ENCODE measurements at regions not wholly inside any gene's neighbourhood (a gene's known extent, or its start where the extent isn't known, plus 50 kb on each side); places are given as distances from the start of the nearest gene placed in this dataset.
"Not testable (repeated sequence)": the region's sequence is repeated elsewhere in the genome, so short reads cannot be mapped to it uniquely, and the experiment has no call there.

DNA sequence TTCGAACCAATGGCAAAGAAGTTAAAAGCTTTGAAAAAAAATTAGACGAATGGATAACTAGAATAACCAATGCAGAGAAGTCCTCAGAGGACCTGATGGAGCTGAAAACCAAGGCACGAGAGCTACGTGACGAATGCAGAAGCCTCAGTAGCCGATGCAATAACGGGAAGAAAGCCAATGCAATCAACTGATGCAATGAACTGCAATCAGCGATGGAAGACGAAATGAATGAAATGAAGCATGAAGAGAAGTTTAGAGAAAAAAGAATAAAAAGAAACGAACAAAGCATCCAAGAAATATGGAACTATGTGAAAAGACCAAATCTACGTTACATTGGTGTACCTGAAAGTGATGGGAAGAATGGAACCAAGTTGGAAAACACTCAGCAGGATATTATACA lies 52.6 kb upstream of the MRPS30 start:
- DNase-seq (ENCODE audit: low read depth); H3K4me3 ChIP-seq (ENCODE audit: control insufficient read depth, low read depth, low read length): not testable (repeated sequence)

- DNase-seq (ENCODE audit: low read depth) = no peak
- H3K4me3 ChIP-seq (ENCODE audit: control insufficient read depth, low read depth, low read length) = no peak overlapping the region
- no peak for TF ChIP-seq CTCF (IDR thresholded peaks at IDR 0.05; ENCODE audit: control insufficient read depth, insufficient read depth, low read depth, low read length, missing control alignments)
These were observed 61.4 kb upstream of the MRPS30 start for GRCh38 chr5:44747396-44747795.

- DNase-seq (ENCODE audit: low read depth) = no peak
- TF ChIP-seq CTCF (IDR thresholded peaks at IDR 0.05; ENCODE audit: control insufficient read depth, insufficient read depth, low read depth, low read length, missing control alignments) = no peak
- H3K4me3 ChIP-seq (ENCODE audit: control insufficient read depth, low read depth, low read length) = no peak overlapping the region
These were observed 68.1 kb upstream of the MRPS30 start for GRCh38 chr5:44740660-44741059.

DNA sequence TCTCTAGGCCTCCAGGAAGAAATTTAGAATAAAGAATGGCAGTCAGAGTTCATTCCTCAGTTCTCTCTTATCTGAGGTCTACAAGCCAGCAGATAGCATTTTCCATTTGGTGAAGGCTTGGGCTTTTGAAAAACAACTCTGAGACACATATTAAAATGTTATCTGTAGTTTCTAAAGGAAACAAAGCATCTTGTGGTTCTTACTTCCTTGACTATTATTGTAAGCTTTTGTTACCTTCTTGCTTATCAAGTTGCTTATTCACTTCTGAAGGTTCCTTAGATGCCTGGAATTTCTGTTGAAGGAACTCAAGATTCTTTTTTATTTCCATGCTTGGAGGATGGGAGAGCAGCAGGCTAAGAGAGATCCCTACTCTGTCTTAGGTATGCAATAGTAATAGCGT lies 79.2 kb upstream of the MRPS30 start:
- TF ChIP-seq CTCF (IDR thresholded peaks at IDR 0.05; ENCODE audit: control insufficient read depth, insufficient read depth, low read depth, low read length, missing control alignments) = no peak
- no peak overlapping the region for H3K4me3 ChIP-seq (ENCODE audit: control insufficient read depth, low read depth, low read length)
- no peak for DNase-seq (ENCODE audit: low read depth)

DNA sequence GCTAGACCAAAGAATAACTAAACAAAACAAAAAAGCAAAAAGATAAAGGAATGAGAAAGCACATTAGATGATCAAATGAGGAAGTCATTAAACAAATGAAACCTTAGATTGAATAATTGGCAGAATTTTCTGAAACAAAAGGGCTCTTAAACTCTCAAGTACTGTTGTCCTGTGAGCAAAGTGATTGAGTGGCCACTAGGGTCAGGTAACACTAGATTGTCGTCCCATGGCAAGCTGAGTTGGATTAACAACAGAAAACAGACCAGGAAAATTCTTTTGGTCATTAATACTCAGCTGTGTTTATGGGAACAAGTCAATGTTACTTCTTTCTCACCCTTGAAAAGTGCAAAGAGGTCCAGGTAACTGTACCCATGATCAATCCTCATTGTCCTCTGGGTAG lies 81.6 kb upstream of the MRPS30 start:
- no peak for TF ChIP-seq CTCF (IDR thresholded peaks at IDR 0.05; ENCODE audit: control insufficient read depth, insufficient read depth, low read depth, low read length, missing control alignments)
- no peak for DNase-seq (ENCODE audit: low read depth)
- no peak overlapping the region for H3K4me3 ChIP-seq (ENCODE audit: control insufficient read depth, low read depth, low read length)

- H3K4me3 ChIP-seq (ENCODE audit: control insufficient read depth, low read depth, low read length) = no peak overlapping the region
- DNase-seq (ENCODE audit: low read depth) = no peak
- TF ChIP-seq CTCF (IDR thresholded peaks at IDR 0.05; ENCODE audit: control insufficient read depth, insufficient read depth, low read depth, low read length, missing control alignments) = no peak
These were observed 88.9 kb upstream of the MRPS30 start for GRCh38 chr5:44719856-44720255.

DNA sequence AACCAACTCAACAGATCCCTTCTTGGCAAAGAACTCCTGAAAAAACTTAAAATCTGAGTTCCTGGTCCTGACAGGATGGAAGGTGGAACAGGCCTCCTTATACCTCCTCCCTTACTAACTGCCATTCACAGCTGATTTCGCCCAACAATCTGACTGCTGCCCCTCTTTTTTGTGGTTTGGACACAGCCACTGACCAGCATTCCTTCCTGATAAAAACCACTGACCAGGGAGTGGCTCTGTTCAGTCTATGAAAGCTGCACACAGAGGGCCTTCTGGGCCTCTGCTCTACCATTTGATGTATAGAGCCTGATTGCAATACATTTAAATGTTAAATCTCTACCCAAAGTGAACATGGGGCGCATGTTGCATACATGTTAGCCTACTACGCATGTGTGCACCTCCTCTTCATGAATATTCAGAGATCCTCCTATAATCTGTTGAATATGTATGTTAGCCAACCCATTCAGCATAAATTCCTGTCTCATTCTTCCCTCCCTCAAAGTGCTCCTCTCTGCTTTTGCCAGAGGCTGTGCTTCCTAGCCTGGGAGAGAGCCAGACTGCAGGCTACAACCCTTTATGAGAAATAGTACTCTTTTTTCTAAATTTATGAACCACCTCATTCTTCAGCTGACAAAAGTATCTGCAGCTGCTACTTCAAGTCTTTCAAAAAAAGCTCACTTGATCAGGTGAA lies 93.7 kb upstream of the MRPS30 start:
- no peak for TF ChIP-seq CTCF (IDR thresholded peaks at IDR 0.05; ENCODE audit: control insufficient read depth, insufficient read depth, low read depth, low read length, missing control alignments)
- no peak overlapping the region for H3K4me3 ChIP-seq (ENCODE audit: control insufficient read depth, low read depth, low read length)
- no peak for DNase-seq (ENCODE audit: low read depth)

Data from AG09309 (cell line).